Activated CD8-positive, alpha-beta memory T cell treated with anti-CD3 and anti-CD28 coated beads for 1 hour (primary cell): ENCODE measurements at regions not wholly inside any gene's neighbourhood (a gene's known extent, or its start where the extent isn't known, plus 50 kb on each side); places are given as distances from the start of the nearest gene placed in this dataset.

ENCODE experiments used
- DNase-seq, 2 donors: peaks; one replicate each; pipeline ENCODE4 v3.0.0-alpha.2; 2020; ENCODE audit warnings: low read depth in 1 of 2; ENCODE audit errors: extremely low read depth in 1 of 2

GRCh38 chr1:87760654-87761053 lies 432.0 kb downstream of the LMO4 start:
- DNase-seq, result no peak

- no peak for DNase-seq
Measured at GRCh38 chr1:87763483-87763882, 434.8 kb downstream of the LMO4 start.

- DNase-seq, result no peak
Measured at GRCh38 chr1:87765057-87765680, 436.5 kb downstream of the LMO4 start.

- no peak for DNase-seq
Measured at GRCh38 chr1:87765681-87766070, 437.0 kb downstream of the LMO4 start.

GRCh38 chr1:87766737-87767136 lies 438.1 kb downstream of the LMO4 start:
- no peak for DNase-seq

GRCh38 chr1:87778896-87779295 lies 450.2 kb downstream of the LMO4 start:
- DNase-seq, result no peak

GRCh38 chr1:87781554-87781953 lies 452.9 kb downstream of the LMO4 start:
- DNase-seq, result no peak

GRCh38 chr1:87783315-87783714 lies 454.6 kb downstream of the LMO4 start:
- no peak for DNase-seq

- no peak for DNase-seq
Measured at GRCh38 chr1:87785386-87785785, 456.7 kb downstream of the LMO4 start.

- no peak for DNase-seq
Measured at GRCh38 chr1:87786229-87786628, 457.5 kb downstream of the LMO4 start.

- no peak for DNase-seq
Measured at GRCh38 chr1:87786861-87787545, 458.3 kb downstream of the LMO4 start.

- no peak for DNase-seq
Measured at GRCh38 chr1:87787551-87787950, 458.9 kb downstream of the LMO4 start.

- no peak for DNase-seq
Measured at GRCh38 chr1:87790756-87791155, 462.1 kb downstream of the LMO4 start.

GRCh38 chr1:87791931-87792740 lies 463.5 kb downstream of the LMO4 start:
- DNase-seq, result no peak

- DNase-seq, result no peak
Measured at GRCh38 chr1:87794788-87795614, 466.3 kb downstream of the LMO4 start.

GRCh38 chr1:87795615-87796337 lies 467.1 kb downstream of the LMO4 start:
- no peak for DNase-seq

GRCh38 chr1:87796471-87796901 lies 467.8 kb downstream of the LMO4 start:
- DNase-seq, result no peak

GRCh38 chr1:87799451-87799850 lies 470.8 kb downstream of the LMO4 start:
- no peak for DNase-seq

GRCh38 chr1:87800006-87800405 lies 471.3 kb downstream of the LMO4 start:
- no peak for DNase-seq

- no peak for DNase-seq
Measured at GRCh38 chr1:87803375-87803774, 474.7 kb downstream of the LMO4 start.
